OCI-LY3 (cell line): ENCODE measurements at regions not wholly inside any gene's neighbourhood (a gene's known extent, or its start where the extent isn't known, plus 50 kb on each side); places are given as distances from the start of the nearest gene placed in this dataset.

ENCODE experiments used
- CTCF ChIP-seq: fragments of 200-600, 300-600 bp; sonication (generic); IDR thresholded peaks from 2 replicates; pipeline ENCODE4 v1.5.1; 2014; ENCODE audit warnings: antibody characterized with exemption, low read length, low read depth
- EZH2phosphoT487 ChIP-seq: fragments of 200-600 bp; shearing (Covaris generic); IDR thresholded peaks from 2 replicates; pipeline ENCODE4 v1.6.1; 2018; ENCODE audit warnings: antibody characterized with exemption, mixed run types, low read depth

- TF ChIP-seq CTCF: no peak
- no peak for TF ChIP-seq EZH2phosphoT487
Measured at GRCh38 chr16:8459085-8459733, 131.1 kb downstream of the TMEM114 start.
